GM19463 (cell line): ENCODE measurements at regions not wholly inside any gene's neighbourhood (a gene's known extent, or its start where the extent isn't known, plus 50 kb on each side); places are given as distances from the start of the nearest gene placed in this dataset.

Source experiments
- ATAC-seq: cut with Tn5 transposase; IDR thresholded peaks from one replicate; pipeline ENCODE4 v1.9.1; 2021; ENCODE audit warnings: mild to moderate bottlenecking, moderate library complexity; ENCODE audit not compliant: unreplicated experiment

DNA sequence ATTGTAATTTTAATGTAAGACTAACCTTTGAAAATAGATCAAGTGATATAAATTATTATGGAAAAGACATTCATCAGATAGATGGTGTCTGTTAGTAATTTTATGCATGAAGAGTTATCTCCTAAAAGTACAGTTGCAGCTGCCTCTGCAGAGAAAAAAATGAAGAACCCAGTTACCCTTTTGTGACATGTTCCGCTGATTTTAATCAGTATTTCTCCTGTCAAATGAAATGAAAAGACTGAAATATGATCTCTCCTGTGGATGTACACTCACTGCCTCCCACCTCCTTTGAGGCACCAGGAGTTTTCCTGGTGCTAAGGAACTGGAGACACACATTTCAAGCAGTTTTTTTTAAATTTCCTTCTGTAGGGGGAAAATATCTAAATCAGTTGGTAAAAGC, 277.4 kb downstream of the KIF4B start:
- no peak for ATAC-seq

GRCh38 chr5:155293605-155294178, 280.1 kb downstream of the KIF4B start:
- ATAC-seq = no peak

DNA sequence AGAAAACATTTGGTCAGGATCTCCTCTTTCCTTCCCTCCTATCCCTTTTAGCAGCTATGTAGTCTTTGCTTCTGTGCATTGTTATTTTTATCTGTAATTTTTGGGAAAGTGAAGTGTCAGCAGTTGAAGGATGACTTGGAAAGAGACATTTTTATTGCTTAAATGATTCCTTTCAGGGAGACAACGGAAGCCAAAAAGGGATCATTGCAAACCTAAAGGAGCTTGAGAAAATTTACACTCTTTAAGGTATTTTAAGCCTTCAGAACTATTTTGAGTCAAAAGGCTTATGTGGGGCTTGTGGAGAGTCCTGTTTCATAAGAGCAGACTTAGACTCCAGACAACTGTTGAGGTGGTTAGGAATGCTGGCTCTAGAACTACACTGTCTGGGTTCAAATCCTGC, 281.6 kb downstream of the KIF4B start:
- no peak for ATAC-seq

DNA sequence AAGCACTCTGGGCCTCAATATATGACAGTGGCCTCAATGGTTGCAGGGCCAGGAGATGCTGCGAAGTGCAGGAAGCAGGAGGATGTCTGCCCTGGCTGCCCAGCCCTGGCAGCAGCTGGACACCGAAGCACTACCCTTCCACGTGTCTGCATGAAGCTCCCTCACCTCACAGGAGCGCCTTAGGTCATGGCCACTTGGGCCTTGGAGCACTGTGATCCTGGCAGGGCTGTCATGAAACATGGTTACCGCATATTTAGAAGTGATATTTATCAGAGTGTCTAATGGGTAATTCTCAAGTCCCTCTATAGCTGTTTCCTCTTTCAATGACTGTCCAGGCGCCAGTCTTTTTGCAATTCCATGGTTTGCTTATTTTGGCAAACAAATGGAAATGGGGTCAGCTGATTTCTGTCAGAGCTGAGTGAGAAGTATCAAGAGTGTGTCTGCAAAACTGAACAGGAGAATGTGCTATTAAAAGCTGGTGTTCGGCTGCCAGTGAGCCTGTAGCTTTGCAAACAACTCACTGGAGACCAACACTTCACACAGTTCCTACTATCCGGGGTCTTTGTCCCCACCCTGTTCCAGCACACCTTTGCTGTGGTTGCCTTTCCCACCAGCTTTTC, 285.9 kb downstream of the KIF4B start:
- no peak for ATAC-seq

- ATAC-seq = no peak
These were observed 289.6 kb downstream of the KIF4B start for GRCh38 chr5:155303120-155303519.

DNA sequence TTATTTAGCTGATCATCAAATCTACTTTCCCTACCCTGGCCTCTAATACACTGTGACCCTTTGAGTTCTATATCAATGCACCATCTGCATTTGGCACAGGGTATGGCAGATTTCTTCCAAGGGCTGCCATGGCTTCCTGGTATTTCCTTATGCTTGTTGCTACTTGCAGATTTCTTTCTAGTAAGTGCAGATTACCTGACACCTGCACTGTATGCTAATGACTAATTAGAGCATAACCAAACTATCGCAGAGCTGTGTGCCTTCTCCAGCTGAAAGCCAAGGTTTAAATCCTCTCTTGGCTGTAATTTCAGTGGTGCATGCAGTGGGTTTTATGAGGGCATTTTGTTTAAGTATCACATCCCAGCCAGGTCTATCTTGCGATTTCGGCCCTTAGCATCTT, 293.7 kb downstream of the KIF4B start:
- no peak for ATAC-seq

DNA sequence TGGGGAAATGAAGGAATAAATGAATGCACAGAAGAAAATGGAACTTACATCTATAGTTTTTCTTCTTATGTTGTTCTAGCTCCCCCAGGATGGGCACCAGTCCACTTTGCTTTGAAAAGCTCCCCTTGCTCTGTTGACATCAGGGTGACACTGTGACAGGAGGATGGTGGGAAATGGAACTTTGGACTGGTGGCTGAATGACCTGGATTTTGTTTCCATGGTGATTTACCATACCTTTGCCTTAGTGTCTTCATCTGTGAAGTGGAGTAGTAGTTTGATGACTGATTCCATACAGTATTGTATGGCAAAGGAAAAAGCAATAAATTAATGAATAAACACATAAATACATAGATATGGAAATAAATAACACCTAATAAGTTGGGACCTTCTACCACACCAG, 294.7 kb downstream of the KIF4B start:
- no peak for ATAC-seq

GRCh38 chr5:155309021-155309746, 295.6 kb downstream of the KIF4B start:
- ATAC-seq = no peak

DNA sequence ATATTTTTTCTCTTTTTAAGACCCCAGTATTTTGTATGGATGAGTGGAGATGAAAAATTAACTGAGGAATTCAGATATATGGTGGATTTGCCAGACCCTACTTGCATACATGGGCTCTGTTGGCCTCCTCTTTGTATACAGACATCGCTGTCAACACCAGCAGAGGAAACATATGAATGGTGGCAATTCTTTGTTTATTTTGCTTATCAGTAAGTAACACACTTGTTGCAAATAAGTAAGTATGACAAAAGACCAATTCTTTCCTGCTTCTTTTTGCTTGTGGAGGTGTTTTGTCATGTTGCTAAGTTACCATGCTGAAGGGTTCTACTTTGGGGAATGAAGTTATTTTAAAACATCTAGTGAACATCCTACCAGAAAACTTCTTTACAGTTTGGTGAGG, 298.2 kb downstream of the KIF4B start:
- no peak for ATAC-seq

- no peak for ATAC-seq
These were observed 300.0 kb downstream of the KIF4B start for GRCh38 chr5:155313518-155313917.

- ATAC-seq = no peak
These were observed 302.6 kb downstream of the KIF4B start for GRCh38 chr5:155316070-155316714.

- peak; percentile 53 for ATAC-seq
These were observed 319.1 kb downstream of the KIF4B start for GRCh38 chr5:155332618-155333017.

GRCh38 chr5:155342956-155343355, 329.4 kb downstream of the KIF4B start:
- ATAC-seq = no peak

DNA sequence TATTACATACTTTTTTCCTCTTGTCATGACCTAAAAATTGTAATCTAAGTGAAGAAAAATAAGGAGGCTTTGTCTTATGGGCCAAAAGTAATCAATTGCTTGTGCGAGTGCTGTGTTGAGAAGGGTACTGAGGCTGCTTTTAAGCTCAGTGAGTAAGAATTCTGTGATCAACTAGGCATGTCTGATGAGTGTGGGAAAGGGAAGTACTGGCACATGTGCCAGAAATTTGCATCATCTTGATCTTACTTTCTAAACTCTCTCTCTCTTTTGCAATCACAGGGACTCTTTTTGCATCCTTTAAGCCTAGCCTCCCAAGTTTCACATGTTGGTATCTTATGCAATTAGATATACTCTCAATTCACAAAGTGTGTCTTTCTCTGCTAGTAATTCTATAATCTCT, 329.9 kb downstream of the KIF4B start:
- ATAC-seq = no peak

- no peak for ATAC-seq
These were observed 339.7 kb downstream of the KIF4B start for GRCh38 chr5:155353231-155353630.

DNA sequence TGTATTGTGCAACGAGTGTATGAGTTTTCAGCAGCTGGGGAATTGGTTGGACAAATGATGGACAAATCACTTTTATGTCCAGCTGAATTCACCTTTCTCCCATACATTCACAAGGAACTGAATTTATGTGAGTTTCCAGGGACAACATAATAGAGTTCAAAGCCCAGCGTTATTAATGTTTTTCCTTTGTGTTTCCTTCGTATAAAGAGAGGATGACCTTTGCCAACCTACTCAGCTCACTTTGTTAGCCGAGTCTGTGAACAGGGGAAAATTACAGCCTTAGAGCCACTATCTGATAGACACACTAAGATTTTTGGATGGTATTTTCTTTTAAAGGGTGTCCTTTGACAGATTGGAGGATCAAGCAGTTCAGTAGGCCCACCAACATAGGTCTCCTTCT, 352.5 kb downstream of the KIF4B start:
- ATAC-seq = no peak

- ATAC-seq = no peak
These were observed 354.3 kb downstream of the KIF4B start for GRCh38 chr5:155367841-155368240.

GRCh38 chr5:155368490-155368889, 354.9 kb downstream of the KIF4B start:
- ATAC-seq = no peak

DNA sequence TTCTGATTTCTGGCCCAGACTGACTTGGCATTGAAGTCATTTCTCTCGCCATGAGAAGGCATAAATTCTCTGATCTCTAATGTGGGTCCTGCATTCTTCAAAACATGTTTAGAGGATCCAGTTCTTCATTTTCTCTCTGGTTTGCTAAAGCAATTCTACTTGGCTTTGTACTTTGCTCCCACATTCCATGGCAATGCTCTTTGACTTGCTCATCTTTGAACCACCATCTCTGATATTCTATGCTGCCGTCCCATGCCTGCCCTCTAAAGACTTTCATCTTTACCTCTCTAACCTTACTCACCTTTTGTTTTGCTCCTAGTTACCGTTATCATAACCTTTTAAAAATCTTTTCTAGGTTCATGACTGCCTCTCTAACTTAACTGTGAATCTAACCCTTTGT, 366.9 kb downstream of the KIF4B start:
- ATAC-seq = no peak

GRCh38 chr5:155381654-155382053, 368.1 kb downstream of the KIF4B start:
- ATAC-seq = no peak

- ATAC-seq = no peak
These were observed 375.9 kb downstream of the KIF4B start for GRCh38 chr5:155389498-155389897.

GRCh38 chr5:155394727-155395126, 381.2 kb downstream of the KIF4B start:
- ATAC-seq = no peak
